NCI-H526 treated with DMSO at 0.1 percent for 48 hours (cell line): ENCODE measurements at regions not wholly inside any gene's neighbourhood (a gene's known extent, or its start where the extent isn't known, plus 50 kb on each side); places are given as distances from the start of the nearest gene placed in this dataset.
"Not testable (repeated sequence)": the region's sequence is repeated elsewhere in the genome, so short reads cannot be mapped to it uniquely, and the experiment has no call there.

ENCODE experiments used
- DNase-seq: peaks from one replicate; lab custom pipeline; 2025; lab: John Stamatoyannopoulos, UW

GRCh38 chr3:184477940-184478339, 83.6 kb upstream of the EPHB3 start:
- no peak for DNase-seq

- no peak for DNase-seq
These were observed 82.0 kb upstream of the EPHB3 start for GRCh38 chr3:184479426-184480126.

GRCh38 chr3:184480831-184481230, 80.8 kb upstream of the EPHB3 start:
- DNase-seq, result no peak

- no peak for DNase-seq
These were observed 79.5 kb upstream of the EPHB3 start for GRCh38 chr3:184481984-184482671.

GRCh38 chr3:184485241-184485640, 76.3 kb upstream of the EPHB3 start:
- no peak for DNase-seq

GRCh38 chr3:184485906-184486305, 75.7 kb upstream of the EPHB3 start:
- no peak for DNase-seq

- no peak for DNase-seq
These were observed 75.0 kb upstream of the EPHB3 start for GRCh38 chr3:184486614-184487013.

- no peak for DNase-seq
These were observed 73.0 kb upstream of the EPHB3 start for GRCh38 chr3:184488577-184488976.

GRCh38 chr3:184489268-184489841, 72.2 kb upstream of the EPHB3 start:
- no peak for DNase-seq

GRCh38 chr3:184491011-184491576, 70.5 kb upstream of the EPHB3 start:
- DNase-seq, result no peak

- no peak for DNase-seq
These were observed 69.5 kb upstream of the EPHB3 start for GRCh38 chr3:184491867-184492615.

GRCh38 chr3:184496933-184497332, 64.7 kb upstream of the EPHB3 start:
- DNase-seq, result peak; percentile 38

- DNase-seq, result no peak
These were observed 63.8 kb upstream of the EPHB3 start for GRCh38 chr3:184497804-184498203.

- no peak for DNase-seq
These were observed 62.5 kb upstream of the EPHB3 start for GRCh38 chr3:184498986-184499606.

- DNase-seq, result no peak
These were observed 61.2 kb upstream of the EPHB3 start for GRCh38 chr3:184500344-184500923.

- DNase-seq, result no peak
These were observed 59.4 kb upstream of the EPHB3 start for GRCh38 chr3:184502123-184502667.

GRCh38 chr3:184502841-184503240, 58.7 kb upstream of the EPHB3 start:
- not testable (repeated sequence) for DNase-seq

GRCh38 chr3:184503647-184504046, 57.9 kb upstream of the EPHB3 start:
- no peak for DNase-seq

GRCh38 chr3:184505076-184505878, 56.3 kb upstream of the EPHB3 start:
- DNase-seq, result no peak

- no peak for DNase-seq
These were observed 55.0 kb upstream of the EPHB3 start for GRCh38 chr3:184506561-184506991.
